ENCODE measurements at regions not wholly inside any gene's neighbourhood (a gene's known extent, or its start where the extent isn't known, plus 50 kb on each side); places are given as distances from the start of the nearest gene placed in this dataset.

DNA sequence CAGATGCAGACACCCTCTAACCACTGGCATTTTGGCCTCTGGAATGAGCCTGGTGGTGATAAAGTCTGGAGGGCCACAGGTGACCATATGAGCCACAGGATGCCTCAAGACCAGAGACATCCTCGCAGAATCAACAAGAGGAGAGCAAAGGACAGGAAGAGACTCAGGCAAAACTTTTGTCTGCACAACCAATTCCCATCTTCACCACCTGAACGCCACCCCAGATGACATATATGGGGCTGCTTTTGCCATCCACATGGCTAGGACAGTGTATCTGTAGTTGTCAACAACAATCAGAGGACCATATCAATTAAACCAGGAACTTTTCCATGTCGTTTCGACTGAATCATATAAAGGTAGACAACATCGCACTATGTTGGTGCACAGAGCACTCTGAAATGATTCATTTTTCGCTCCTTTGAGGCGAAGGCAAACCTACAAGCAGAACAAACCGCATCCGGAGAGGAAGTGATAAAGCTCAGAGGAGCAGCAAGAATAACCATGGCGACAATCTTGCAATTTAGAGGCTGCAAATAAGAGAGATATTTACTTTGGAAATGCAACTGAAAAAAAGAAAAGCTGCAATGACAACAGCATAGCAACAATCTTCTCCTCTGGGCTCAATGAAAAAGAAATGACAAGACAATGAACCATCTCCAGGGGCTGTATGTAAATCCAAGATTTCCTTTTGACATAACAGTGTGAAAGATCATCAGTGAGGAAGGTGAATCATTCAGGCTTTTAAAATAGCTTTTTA, 204.5 kb downstream of the ARL4C start:
- H3K4me3 ChIP-seq (ENCODE audit: insufficient read depth, low read length), result no peak overlapping the region
- TF ChIP-seq, protein P1, sequence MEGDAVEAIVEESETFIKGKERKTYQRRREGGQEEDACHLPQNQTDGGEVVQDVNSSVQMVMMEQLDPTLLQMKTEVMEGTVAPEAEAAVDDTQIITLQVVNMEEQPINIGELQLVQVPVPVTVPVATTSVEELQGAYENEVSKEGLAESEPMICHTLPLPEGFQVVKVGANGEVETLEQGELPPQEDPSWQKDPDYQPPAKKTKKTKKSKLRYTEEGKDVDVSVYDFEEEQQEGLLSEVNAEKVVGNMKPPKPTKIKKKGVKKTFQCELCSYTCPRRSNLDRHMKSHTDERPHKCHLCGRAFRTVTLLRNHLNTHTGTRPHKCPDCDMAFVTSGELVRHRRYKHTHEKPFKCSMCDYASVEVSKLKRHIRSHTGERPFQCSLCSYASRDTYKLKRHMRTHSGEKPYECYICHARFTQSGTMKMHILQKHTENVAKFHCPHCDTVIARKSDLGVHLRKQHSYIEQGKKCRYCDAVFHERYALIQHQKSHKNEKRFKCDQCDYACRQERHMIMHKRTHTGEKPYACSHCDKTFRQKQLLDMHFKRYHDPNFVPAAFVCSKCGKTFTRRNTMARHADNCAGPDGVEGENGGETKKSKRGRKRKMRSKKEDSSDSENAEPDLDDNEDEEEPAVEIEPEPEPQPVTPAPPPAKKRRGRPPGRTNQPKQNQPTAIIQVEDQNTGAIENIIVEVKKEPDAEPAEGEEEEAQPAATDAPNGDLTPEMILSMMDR (IDR thresholded peaks at IDR 0.05; ENCODE audit: extremely low read depth, low read depth, low read length), result no peak
- peak overlapping the region; percentile 26 for H3K4me2 ChIP-seq (ENCODE audit: insufficient read depth, low read length)
- peak; percentile 26 for DNase-seq (ENCODE audit: insufficient read length, low spot score, missing footprints)
- H3K79me2 ChIP-seq (ENCODE audit: insufficient read depth, low read length), result no peaks in the 10 kb centered on the region
- H2AFZ ChIP-seq (ENCODE audit: low read length), result no peak overlapping the region
- H3K9me3 ChIP-seq (ENCODE audit: low read depth, low read length), result no peaks in the 10 kb centered on the region
- no peaks in the 10 kb centered on the region for H3K36me3 ChIP-seq (ENCODE audit: insufficient read depth, low read length)
- no peaks in the 10 kb centered on the region for H3K27me3 ChIP-seq (ENCODE audit: insufficient read depth, low read length)
- peak overlapping the region; percentile 35 for H3K27ac ChIP-seq (ENCODE audit: low read depth, low read length)
- peaks cover 29% of the 10 kb centered on the region for H3K4me1 ChIP-seq (ENCODE audit: insufficient read depth, low read length)
- H4K20me1 ChIP-seq (ENCODE audit: insufficient read depth, low read length), result no peaks in the 10 kb centered on the region

DNA sequence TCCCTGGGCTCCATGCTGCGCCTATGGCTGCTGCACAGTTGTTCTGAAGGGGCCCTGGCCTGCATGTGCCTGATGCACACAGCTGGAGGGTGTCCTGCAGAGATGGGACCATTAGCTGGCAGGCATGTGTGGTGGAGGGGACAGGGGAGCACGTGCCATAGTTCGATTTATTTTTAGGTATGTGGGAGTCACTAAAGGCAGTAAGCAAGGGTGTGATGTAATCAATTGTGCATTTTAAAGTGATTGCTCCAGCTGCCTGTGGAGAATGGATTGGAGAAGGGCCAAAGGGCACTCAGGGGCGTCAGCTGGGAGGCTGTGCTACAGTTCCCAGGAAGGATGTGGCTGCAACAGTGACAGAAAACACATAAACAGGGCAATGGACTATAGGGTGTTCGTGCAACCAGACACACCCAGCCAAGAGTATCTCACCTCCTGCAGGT, 205.1 kb downstream of the ARL4C start:
- peak overlapping the region; percentile 26 for H3K4me2 ChIP-seq (ENCODE audit: insufficient read depth, low read length)
- H3K27me3 ChIP-seq (ENCODE audit: insufficient read depth, low read length), result no peaks in the 10 kb centered on the region
- DNase-seq (ENCODE audit: insufficient read length, low spot score, missing footprints), result peak; percentile 10
- H3K9me3 ChIP-seq (ENCODE audit: low read depth, low read length), result no peaks in the 10 kb centered on the region
- no peaks in the 10 kb centered on the region for H3K36me3 ChIP-seq (ENCODE audit: insufficient read depth, low read length)
- TF ChIP-seq, protein P1 (IDR thresholded peaks at IDR 0.05; ENCODE audit: extremely low read depth, low read depth, low read length), result no peak
- H3K4me1 ChIP-seq (ENCODE audit: insufficient read depth, low read length), result peaks cover 34% of the 10 kb centered on the region
- peak overlapping the region; percentile 35 for H3K27ac ChIP-seq (ENCODE audit: low read depth, low read length)
- no peak overlapping the region for H2AFZ ChIP-seq (ENCODE audit: low read length)
- H3K4me3 ChIP-seq (ENCODE audit: insufficient read depth, low read length), result no peak overlapping the region
- H3K79me2 ChIP-seq (ENCODE audit: insufficient read depth, low read length), result no peaks in the 10 kb centered on the region
- H4K20me1 ChIP-seq (ENCODE audit: insufficient read depth, low read length), result no peaks in the 10 kb centered on the region

GRCh38 chr2:234290671-234291070, 206.2 kb downstream of the ARL4C start:
- DNase-seq (ENCODE audit: insufficient read length, low spot score, missing footprints), result no peak
- Histone ChIP-seq H4K20me1 (ENCODE audit: insufficient read depth, low read length) (no peaks in the 10 kb centered on the region), H3K36me3 (ENCODE audit: insufficient read depth, low read length) (no peaks in the 10 kb centered on the region), H2AFZ (ENCODE audit: low read length) (no peak overlapping the region), H3K27ac (ENCODE audit: low read depth, low read length) (peak overlapping the region; percentile 54), H3K4me1 (ENCODE audit: insufficient read depth, low read length) (peaks cover 44% of the 10 kb centered on the region), H3K9me3 (ENCODE audit: low read depth, low read length) (no peaks in the 10 kb centered on the region), H3K27me3 (ENCODE audit: insufficient read depth, low read length) (no peaks in the 10 kb centered on the region), H3K4me3 (ENCODE audit: insufficient read depth, low read length) (no peak overlapping the region), H3K4me2 (ENCODE audit: insufficient read depth, low read length) (no peak overlapping the region), H3K79me2 (ENCODE audit: insufficient read depth, low read length) (no peaks in the 10 kb centered on the region)
- TF ChIP-seq, protein P1 (IDR thresholded peaks at IDR 0.05; ENCODE audit: extremely low read depth, low read depth, low read length), result no peak

- DNase-seq (ENCODE audit: insufficient read length, low spot score, missing footprints), result peak; percentile 91
- H3K27me3 ChIP-seq (ENCODE audit: insufficient read depth, low read length), result no peaks in the 10 kb centered on the region
- no peaks in the 10 kb centered on the region for H4K20me1 ChIP-seq (ENCODE audit: insufficient read depth, low read length)
- no peak overlapping the region for H3K4me2 ChIP-seq (ENCODE audit: insufficient read depth, low read length)
- peaks cover 51% of the 10 kb centered on the region for H3K4me1 ChIP-seq (ENCODE audit: insufficient read depth, low read length)
- no peaks in the 10 kb centered on the region for H3K79me2 ChIP-seq (ENCODE audit: insufficient read depth, low read length)
- no peak overlapping the region for H2AFZ ChIP-seq (ENCODE audit: low read length)
- peak overlapping the region; percentile 54 for H3K27ac ChIP-seq (ENCODE audit: low read depth, low read length)
- no peaks in the 10 kb centered on the region for H3K36me3 ChIP-seq (ENCODE audit: insufficient read depth, low read length)
- H3K9me3 ChIP-seq (ENCODE audit: low read depth, low read length), result no peaks in the 10 kb centered on the region
- TF ChIP-seq, protein P1 (IDR thresholded peaks at IDR 0.05; ENCODE audit: extremely low read depth, low read depth, low read length), result no peak
- no peak overlapping the region for H3K4me3 ChIP-seq (ENCODE audit: insufficient read depth, low read length)
These were observed 206.9 kb downstream of the ARL4C start for GRCh38 chr2:234289834-234290590.
